Hepatocyte (in vitro differentiated cells): ENCODE measurements at regions not wholly inside any gene's neighbourhood (a gene's known extent, or its start where the extent isn't known, plus 50 kb on each side); places are given as distances from the start of the nearest gene placed in this dataset.

Experiments
- DNase-seq: peaks from one replicate; pipeline ENCODE4 v3.0.0-alpha.2; 2016; ENCODE audit warnings: low spot score
- H2AFZ ChIP-seq: fragments of 200-600 bp; sonication (generic); 2 replicates; pipeline ENCODE4 v1.6.0; 2016; ENCODE audit warnings: antibody characterized with exemption, mild to moderate bottlenecking
- H3K27ac ChIP-seq: fragments of 200-600 bp; sonication (generic); 2 replicates; pipeline ENCODE4 v1.5.1; 2016; ENCODE audit warnings: mild to moderate bottlenecking
- H3K27me3 ChIP-seq: fragments of 200-600 bp; sonication (generic); 2 replicates; pipeline ENCODE4 v1.6.1; 2016
- H3K36me3 ChIP-seq: fragments of 200-600 bp; sonication (generic); replicated peaks from 2 replicates; pipeline ENCODE4 v1.5.1; 2016; ENCODE audit warnings: low read depth; ENCODE audit not compliant: insufficient read depth
- H3K4me1 ChIP-seq: fragments of 200-600 bp; sonication (generic); 2 replicates; pipeline ENCODE4 v1.5.1; 2016; ENCODE audit warnings: mild to moderate bottlenecking, moderate library complexity; ENCODE audit not compliant: insufficient read depth
- H3K4me2 ChIP-seq: fragments of 200-600 bp; sonication (generic); 2 replicates; pipeline ENCODE4 v1.6.0; 2016
- H3K4me3 ChIP-seq: fragments of 200-600 bp; sonication (generic); 2 replicates; pipeline ENCODE4 v1.5.1; 2016; ENCODE audit warnings: mild to moderate bottlenecking
- H3K79me2 ChIP-seq: fragments of 200-600 bp; sonication (generic); 2 replicates; pipeline ENCODE4 v1.6.0; 2017; ENCODE audit warnings: mild to moderate bottlenecking
- H3K9me2 ChIP-seq: fragments of 200-600 bp; sonication (generic); replicated peaks from 2 replicates; pipeline ENCODE4 v1.6.0; 2017; ENCODE audit warnings: mild to moderate bottlenecking; ENCODE audit not compliant: insufficient read depth
- H3K9me3 ChIP-seq: fragments of 200-600 bp; sonication (generic); 2 replicates; pipeline ENCODE4 v1.5.1; 2016; ENCODE audit warnings: low read depth, mild to moderate bottlenecking
- H4K20me1 ChIP-seq: fragments of 200-600 bp; sonication (generic); 2 replicates; pipeline ENCODE4 v1.6.0; 2016; ENCODE audit warnings: mild to moderate bottlenecking; ENCODE audit not compliant: insufficient read depth, poor library complexity, severe bottlenecking
- CTCF ChIP-seq: fragments of 200-600 bp; sonication (generic); IDR thresholded peaks from 2 replicates; pipeline ENCODE4 v1.5.1; 2016; ENCODE audit warnings: antibody characterized with exemption, mild to moderate bottlenecking; ENCODE audit not compliant: poor library complexity
- EZH2 ChIP-seq: fragments of 200-600 bp; sonication (generic); IDR thresholded peaks from 2 replicates; pipeline ENCODE4 v1.6.1; 2016; ENCODE audit warnings: antibody characterized with exemption, mild to moderate bottlenecking, borderline replicate concordance
- EZH2phosphoT487 ChIP-seq: fragments of 200-600 bp; sonication (generic); IDR thresholded peaks from one replicate; pipeline ENCODE4 v1.6.1; 2018; ENCODE audit warnings: antibody characterized with exemption, mild to moderate bottlenecking, low read depth, moderate library complexity; ENCODE audit not compliant: unreplicated experiment, severe bottlenecking
- WGBS: methylation state at CpG from one replicate; pipeline ENCODE4 v1.1.6; 2016; ENCODE audit warnings: low lambda C conversion rate; ENCODE audit errors: missing lambda C conversion rate; 5-methylcytosine and 5-hydroxymethylcytosine counted together

DNA sequence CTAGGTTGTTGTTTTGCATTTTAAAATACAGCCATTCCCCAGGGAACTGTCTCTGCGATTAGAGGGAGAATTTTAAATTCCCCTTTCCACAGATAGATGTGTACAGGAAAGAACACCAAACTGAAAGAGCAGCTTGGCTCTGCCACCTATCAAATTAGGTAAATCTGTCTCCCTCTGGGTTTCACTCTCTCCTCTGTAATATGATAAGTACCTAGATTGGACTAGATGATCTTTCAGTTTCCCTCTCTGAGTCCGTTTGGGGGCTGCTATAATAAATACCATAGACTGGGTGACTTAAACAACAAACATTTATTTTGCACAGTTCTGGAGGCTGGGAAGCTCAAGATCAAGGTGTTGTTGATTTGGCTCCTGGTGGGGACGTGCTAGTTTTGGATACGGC lies 186.0 kb downstream of the KIF20B start:
- H3K27ac ChIP-seq = no peak overlapping the region
- TF ChIP-seq EZH2phosphoT487 = no peak
- H2AFZ ChIP-seq = no peak overlapping the region
- no peak for DNase-seq
- H3K4me3 ChIP-seq = no peak overlapping the region
- no peaks in the 10 kb centered on the region for H3K79me2 ChIP-seq
- H3K36me3 ChIP-seq = no peaks in the 10 kb centered on the region
- WGBS = 58% methylated on average over 4 of the region's 4 CpGs
- no peaks in the 10 kb centered on the region for H3K27me3 ChIP-seq
- no peaks in the 10 kb centered on the region for H3K9me2 ChIP-seq
- H3K4me2 ChIP-seq = no peak overlapping the region
- no peaks in the 10 kb centered on the region for H4K20me1 ChIP-seq
- H3K9me3 ChIP-seq = no peaks in the 10 kb centered on the region
- H3K4me1 ChIP-seq = no peaks in the 10 kb centered on the region

- H4K20me1 ChIP-seq = no peaks in the 10 kb centered on the region
- H3K9me2 ChIP-seq = no peaks in the 10 kb centered on the region
- no peaks in the 10 kb centered on the region for H3K79me2 ChIP-seq
- no peak overlapping the region for H3K4me3 ChIP-seq
- no peak for TF ChIP-seq CTCF
- no peak for TF ChIP-seq EZH2phosphoT487
- TF ChIP-seq EZH2 = no peak
- no peak overlapping the region for H2AFZ ChIP-seq
- no peaks in the 10 kb centered on the region for H3K4me1 ChIP-seq
- H3K9me3 ChIP-seq = no peaks in the 10 kb centered on the region
- no peaks in the 10 kb centered on the region for H3K36me3 ChIP-seq
- no peak for DNase-seq
- no peak overlapping the region for H3K27ac ChIP-seq
- no peak overlapping the region for H3K4me2 ChIP-seq
- WGBS = 50% methylated on average over 7 of the region's 7 CpGs
- H3K27me3 ChIP-seq = no peaks in the 10 kb centered on the region
Observed at GRCh38 chr10:89887830-89888229, 186.4 kb downstream of the KIF20B start.

- WGBS = 92% methylated on average over 1 of the region's 1 CpG
- H4K20me1 ChIP-seq = no peaks in the 10 kb centered on the region
- H2AFZ ChIP-seq = no peak overlapping the region
Observed at GRCh38 chr10:89888321-89889070, 187.1 kb downstream of the KIF20B start.

More at GRCh38 chr10:89888321-89889070, 187.1 kb downstream of the KIF20B start:
- Histone ChIP-seq H3K36me3 (no peaks in the 10 kb centered on the region), H3K9me2 (no peaks in the 10 kb centered on the region), H3K27me3 (no peaks in the 10 kb centered on the region), H3K9me3 (no peaks in the 10 kb centered on the region), H3K27ac (no peak overlapping the region), H3K4me3 (no peak overlapping the region), H3K4me2 (no peak overlapping the region), H3K79me2 (no peaks in the 10 kb centered on the region), H3K4me1 (no peaks in the 10 kb centered on the region)
- TF ChIP-seq EZH2 (no peak), EZH2phosphoT487 (no peak), CTCF (no peak)
- no peak for DNase-seq
